ENCODE measurements at regions not wholly inside any gene's neighbourhood (a gene's known extent, or its start where the extent isn't known, plus 50 kb on each side); places are given as distances from the start of the nearest gene placed in this dataset.

DNA sequence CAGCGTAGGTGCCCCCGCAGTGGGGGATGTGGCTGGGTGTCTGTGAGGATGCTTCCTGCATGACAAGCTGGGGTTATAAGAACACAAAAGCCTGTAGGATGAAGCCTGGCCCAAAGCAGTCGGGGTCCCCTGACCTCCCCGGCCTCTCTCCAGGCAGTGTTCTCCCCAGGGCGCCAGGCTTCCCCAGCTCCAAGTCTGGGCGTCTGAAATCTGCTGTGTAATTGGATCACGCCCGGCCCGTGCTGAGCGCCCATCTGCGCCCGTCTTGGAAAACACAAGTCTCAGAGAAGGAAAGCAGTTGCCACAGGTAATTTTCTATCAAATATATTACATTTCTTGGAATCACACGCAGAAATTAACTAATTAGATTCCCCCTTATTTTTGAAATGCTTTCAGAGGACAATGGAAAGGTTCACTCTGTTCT, 233.3 kb downstream of the CTTN start:
- no peak for DNase-seq

DNA sequence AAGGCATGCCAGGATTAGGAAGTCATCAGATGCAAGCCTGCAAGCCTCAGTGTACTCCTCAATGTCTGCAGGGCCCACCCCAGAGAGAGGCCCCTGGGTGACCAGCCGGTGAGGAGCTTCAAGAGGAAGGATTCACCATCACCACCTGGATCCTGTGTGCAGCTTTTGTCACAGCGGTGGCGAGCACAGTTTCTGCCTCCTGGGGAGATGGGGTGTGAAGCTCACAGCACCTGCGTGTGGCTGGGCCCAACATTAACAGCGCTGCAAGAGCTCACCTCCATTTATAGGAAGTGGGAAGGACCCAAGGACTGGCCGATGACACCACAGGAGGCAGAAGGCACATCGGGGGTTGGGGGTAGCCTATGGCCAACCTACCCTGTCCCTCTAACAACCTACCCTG, 235.3 kb downstream of the CTTN start:
- peak; percentile 54 for DNase-seq

DNA sequence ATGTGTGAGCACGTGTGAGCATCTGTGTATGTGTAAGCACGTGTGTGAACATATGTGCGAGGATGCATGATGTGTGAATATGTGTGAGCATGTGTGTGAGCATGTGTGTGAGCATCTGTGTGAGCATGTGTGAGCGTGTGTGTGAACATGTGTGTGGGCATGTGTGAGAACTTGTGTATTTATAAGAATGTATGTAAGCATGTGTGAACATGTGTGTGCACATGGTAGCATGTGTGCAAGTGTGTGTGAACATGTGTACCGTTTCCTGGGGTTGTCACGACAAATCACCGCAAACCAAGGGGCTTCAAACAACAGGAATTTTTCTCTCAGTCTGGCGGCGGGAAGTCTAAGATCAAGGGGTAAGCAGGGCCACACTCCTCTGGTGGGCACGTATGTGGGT, 238.3 kb downstream of the CTTN start:
- DNase-seq = no peak

- peak; percentile 40 for DNase-seq
Observed at GRCh38 chr11:70637186-70637800, 239.0 kb downstream of the CTTN start.

DNA sequence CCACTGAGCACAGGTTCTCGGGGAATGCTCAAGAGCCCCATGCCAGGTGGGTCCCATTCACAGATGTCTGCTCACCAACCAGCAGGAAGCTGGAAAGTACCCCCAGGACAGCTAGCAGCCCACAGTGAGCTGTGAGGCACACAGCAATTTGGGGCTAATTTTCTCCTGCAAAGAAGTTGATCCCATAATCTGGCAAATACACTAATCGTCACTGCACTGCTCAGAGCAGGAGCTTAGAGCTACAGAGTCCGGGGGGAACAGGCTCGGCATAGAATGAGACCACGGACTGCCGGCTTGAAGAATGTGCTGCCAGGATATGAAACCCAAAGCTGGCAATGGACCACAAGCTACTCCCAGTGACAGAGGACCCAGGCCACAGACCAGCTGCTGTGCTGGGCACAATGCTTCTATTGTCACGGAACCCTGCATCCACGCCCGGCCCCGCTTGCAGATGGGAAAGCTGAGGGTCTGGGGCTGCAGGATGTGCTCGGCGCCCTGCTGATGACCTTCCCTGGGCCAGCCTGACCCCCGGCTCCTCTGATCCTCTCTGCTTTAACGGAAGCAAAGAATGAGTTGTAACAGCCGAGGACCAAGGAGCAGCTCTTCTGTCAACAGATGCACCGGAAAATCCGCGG, 239.7 kb downstream of the CTTN start:
- no peak for DNase-seq

DNA sequence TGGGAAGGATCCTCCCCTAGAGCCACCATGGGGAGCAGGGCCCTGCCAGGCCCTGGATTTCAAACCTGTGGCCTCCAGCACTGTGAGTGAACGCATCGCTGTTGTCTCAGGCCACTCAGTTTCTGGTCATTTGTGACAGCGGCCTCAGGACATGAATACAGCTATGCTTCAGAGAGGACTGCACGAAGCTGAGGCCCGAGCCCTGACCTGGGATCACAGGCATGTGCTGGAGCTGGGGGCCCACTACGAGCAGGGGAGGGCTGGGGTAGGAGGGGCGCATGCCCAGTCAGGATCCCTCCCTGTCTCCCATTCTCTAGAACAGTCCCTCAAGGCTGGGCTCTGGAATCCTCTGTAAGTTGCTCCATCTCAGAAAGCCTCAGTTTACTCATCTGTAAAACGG, 242.1 kb downstream of the CTTN start:
- no peak for DNase-seq

GRCh38 chr11:70641369-70641768, 243.0 kb downstream of the CTTN start:
- DNase-seq = no peak

DNA sequence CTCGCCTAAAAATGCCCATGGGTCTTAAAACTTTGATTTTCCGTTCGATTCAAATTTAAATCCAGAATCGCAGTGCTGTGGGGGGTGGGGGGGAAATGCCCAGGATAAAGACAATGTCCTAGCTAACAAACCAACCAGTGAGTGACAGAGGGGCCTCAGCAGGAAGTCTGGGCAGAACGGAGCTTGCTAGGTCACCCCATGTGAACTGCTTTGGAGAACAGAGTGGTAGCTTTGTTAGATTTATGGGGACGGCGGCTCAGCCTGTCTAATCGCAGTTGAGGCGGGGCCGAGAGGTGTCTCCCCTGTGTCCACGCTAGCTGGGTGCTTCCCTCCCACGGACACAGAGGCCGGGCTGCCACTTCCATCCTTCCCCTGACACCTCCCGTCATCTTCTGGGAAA, 243.9 kb downstream of the CTTN start:
- DNase-seq = no peak

- DNase-seq = no peak
Observed at GRCh38 chr11:70643642-70644041, 245.3 kb downstream of the CTTN start.

DNA sequence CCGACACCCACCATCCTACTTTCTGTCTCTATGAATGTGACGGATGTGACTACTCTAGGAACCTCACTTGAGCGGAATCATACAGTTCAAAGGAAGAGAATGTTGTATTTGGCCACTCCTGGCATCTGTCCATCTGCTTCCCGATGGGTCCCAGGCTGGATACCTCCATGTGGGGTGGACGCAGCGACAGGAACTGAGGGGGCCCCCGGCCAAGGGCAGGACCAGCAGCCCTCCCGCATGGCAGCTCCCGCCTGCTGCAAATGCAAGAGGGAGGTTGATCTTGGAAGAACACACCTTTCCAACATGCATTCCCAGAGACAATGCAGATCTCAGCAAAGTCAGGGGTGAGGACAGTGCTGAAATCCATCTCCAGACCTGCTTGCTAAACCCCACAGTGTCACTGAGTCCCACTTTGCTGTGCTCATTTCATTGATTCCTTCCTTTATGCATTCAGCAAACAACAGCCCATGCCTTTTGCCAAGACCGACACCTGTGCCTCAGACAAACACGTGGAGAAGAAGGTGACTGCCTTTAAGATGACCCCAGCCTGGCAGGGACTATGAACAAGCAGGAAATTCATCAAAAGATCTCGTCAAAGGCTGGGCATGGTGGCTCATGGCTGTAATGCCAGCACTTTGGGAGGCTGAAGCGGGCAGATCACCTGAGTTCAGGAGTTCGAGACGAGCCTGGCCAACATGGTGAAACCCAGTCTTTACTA, 246.2 kb downstream of the CTTN start:
- no peak for DNase-seq

GRCh38 chr11:70645537-70645936, 247.2 kb downstream of the CTTN start:
- no peak for DNase-seq

DNA sequence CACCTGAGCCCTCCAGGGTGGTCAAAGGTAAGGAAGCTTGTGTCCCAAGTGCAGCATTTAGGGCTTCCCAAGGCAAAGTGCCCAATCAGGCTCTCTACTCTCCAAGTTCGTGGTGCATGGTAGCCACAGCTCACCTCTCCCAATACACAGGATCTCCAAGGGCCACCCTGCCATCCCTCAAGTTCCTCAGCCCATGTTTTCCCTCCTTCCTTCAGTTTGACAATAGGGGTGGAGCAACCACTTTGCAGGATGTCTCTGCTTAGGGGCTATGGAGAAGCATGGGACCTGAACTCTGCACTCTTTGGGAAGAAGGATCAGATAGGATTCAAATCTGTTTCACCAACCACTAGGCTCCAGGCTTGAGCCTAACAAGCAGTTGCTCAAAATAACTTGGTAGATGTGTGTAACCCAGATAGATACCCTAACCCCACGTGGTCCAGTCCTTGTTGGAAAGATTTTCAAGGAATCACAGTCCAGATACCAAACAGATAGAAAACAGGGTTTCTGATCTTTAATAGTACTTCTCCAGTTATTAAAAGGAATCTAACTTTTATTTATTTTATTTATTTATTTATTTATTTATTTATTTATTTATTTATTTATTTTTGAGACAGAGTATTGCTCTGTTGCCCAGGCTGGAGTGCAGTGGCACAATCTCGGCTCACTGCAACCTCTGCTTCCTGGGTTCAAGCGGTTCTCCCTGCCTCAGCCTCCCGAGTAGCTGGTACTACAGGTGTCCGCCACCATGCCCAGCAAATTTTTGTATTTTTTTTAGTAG, 248.1 kb downstream of the CTTN start:
- DNase-seq = no peak

GRCh38 chr11:70647188-70648166, 249.1 kb downstream of the CTTN start:
- no peak for DNase-seq

DNA sequence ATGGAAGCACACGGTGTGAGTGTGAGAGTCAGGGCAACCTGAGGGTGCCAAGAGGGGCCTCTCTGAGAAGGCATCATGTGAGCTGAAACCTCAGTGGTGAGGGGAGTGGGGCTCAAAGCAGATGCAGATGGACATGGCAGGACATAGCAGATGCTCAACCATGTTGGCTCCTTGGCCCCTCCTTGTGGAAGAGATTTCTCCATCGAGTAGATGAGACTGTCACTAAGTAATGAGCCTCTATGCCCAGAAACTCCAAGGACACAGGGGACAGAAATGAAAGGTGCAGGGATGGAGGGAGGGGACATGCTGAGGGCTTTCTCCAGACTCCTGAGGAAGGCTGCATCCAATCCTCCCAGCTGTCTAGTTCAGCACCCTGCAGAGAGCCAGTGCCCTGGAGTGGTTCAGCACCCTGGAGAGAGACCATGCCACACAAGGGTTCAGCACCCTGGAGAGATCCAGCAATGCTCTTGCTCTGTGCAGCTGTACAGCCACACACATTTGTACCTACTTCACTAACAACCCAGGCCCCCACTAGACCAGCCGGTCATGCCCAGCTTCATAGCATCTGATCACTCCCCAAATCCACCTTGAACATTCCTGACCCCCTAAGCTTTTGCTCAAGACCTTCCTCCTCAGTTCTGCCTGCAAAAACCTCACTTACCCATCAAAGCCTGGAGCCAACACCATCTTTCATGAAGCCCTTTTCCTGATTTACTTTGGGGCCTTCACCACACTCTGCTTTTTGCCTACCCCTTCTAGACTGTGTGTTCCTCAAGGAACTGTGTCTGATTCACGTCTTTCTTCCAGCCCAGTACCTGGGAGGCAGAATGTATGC, 252.0 kb downstream of the CTTN start:
- peak; percentile 19 for DNase-seq

- DNase-seq = no peak
Observed at GRCh38 chr11:70651031-70651430, 252.7 kb downstream of the CTTN start.

GRCh38 chr11:70654016-70654415, 255.7 kb downstream of the CTTN start:
- DNase-seq = no peak

DNA sequence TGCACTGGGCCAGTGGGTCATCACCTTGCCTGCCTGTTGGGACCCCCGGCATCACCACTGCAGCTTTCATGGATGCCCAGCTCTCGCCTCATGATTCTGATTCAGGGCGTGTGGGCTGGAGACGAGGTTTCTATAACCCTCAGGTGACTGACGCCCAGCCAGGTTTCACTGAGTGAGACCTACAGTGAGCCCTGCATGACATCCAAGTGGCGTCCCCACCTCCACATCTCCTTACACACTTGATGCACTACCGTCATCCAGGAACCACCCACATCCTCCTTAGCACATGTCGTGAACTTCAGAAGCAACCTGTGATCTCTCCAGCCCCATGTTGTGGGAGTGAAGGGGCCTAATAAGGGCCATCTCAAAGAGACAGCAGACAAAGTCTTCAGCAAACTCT, 257.5 kb downstream of the CTTN start:
- DNase-seq = no peak

DNA sequence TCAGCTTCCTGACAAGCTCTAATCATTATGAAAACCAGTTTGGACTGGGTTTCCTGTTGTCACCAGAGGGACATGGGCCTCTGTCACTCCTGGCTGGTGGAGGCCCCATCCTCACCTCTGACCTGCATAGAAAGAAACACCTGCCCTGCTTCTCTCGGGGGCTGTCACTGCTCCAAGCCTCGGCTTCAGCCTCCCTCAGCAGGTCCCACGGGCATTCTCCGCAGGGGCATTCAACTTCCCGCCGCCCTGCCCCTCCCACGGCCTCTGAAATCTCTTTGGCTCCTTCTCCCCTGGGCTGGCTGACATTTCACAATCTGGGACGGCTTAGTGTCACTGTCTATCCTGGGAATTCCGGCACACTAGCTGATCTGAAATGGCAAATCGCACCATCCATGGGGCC, 257.9 kb downstream of the CTTN start:
- no peak for DNase-seq

DNA sequence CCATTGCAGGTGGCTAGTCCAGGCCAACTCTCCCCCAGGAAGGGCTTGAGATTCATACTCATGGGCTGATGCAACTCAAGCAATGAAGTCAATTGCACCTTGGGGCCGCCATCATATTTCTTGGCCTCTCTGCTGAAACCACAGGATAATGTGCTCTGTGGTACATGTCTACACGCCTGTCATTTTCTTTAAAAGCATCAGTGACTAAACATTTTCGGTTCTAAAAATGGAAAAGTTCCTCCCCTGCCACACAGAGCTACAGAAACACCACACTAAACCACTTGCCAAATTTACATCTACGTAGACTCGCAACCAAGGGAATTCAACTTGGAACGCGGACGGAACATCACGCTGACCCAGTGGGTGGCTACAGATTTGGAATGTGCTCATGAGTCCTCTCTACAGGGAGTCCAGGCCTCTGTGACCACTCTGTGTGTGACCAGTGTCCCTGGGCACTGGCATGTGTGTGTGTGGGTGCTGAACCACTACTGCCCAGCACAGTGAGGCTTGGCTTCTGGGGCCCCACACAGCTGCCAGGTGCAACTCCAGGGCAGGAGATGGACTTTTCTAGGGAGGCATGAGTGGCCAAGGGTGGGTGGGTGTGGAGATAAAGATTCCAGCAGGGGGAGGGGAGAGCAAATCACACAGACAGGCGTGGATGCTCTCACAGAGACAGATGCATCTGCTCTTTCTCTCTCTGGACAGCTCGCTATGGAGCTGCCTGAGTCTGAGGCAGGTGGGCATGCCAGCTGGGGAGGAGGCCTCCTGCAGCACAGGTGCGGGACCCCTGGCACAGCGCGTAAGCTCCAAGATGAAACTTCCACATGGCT, 261.9 kb downstream of the CTTN start:
- DNase-seq = no peak

- DNase-seq = no peak
Observed at GRCh38 chr11:70660889-70661197, 262.5 kb downstream of the CTTN start.
